Loucy (cell line): ENCODE measurements at regions not wholly inside any gene's neighbourhood (a gene's known extent, or its start where the extent isn't known, plus 50 kb on each side); places are given as distances from the start of the nearest gene placed in this dataset.

Experiments
- H2AFZ ChIP-seq: fragments of 200-600 bp; sonication (generic); 2 replicates; pipeline ENCODE4 v1.6.0; 2016; ENCODE audit warnings: antibody characterized with exemption, mild to moderate bottlenecking, low read length, moderate library complexity
- H3F3A ChIP-seq: fragments of 200-600 bp; 2 replicates; pipeline ENCODE4 v1.6.0; 2016; ENCODE audit warnings: antibody characterized with exemption, low read depth, mild to moderate bottlenecking
- H3K27me3 ChIP-seq: fragments of 200-600 bp; sonication (generic); 2 replicates; pipeline ENCODE4 v1.6.1; 2014; ENCODE audit warnings: low read length, mild to moderate bottlenecking; ENCODE audit not compliant: insufficient read depth, poor library complexity, severe bottlenecking
- H3K36me3 ChIP-seq: fragments of 200-600 bp; sonication (generic); 2 replicates; pipeline ENCODE4 v1.6.1; 2016; ENCODE audit warnings: low read length; ENCODE audit not compliant: insufficient read depth
- H3K4me1 ChIP-seq: fragments of 200-600 bp; sonication (generic); 2 replicates; pipeline ENCODE4 v1.5.1; 2014; ENCODE audit warnings: low read length, mild to moderate bottlenecking; ENCODE audit not compliant: insufficient read depth, poor library complexity, severe bottlenecking
- H3K4me2 ChIP-seq: fragments of 200-600 bp; sonication (generic); 2 replicates; pipeline ENCODE4 v1.6.0; 2014; ENCODE audit warnings: antibody characterized with exemption, low read length, low read depth, mild to moderate bottlenecking; ENCODE audit not compliant: poor library complexity, severe bottlenecking
- H3K4me3 ChIP-seq: fragments of 200-600 bp; sonication (generic); 2 replicates; pipeline ENCODE4 v1.5.1; 2014; ENCODE audit warnings: low read length, mild to moderate bottlenecking, mixed read lengths; ENCODE audit not compliant: poor library complexity, severe bottlenecking
- H3K79me2 ChIP-seq: fragments of 200-600 bp; sonication (generic); 2 replicates; pipeline ENCODE4 v1.6.1; 2014; ENCODE audit warnings: low read length; ENCODE audit not compliant: insufficient read depth
- H3K9ac ChIP-seq: fragments of 200-600 bp; sonication (generic); 2 replicates; pipeline ENCODE4 v1.6.0; 2014; ENCODE audit warnings: mild to moderate bottlenecking, low read depth, low read length, moderate library complexity; ENCODE audit not compliant: poor library complexity, severe bottlenecking
- H3K9me2 ChIP-seq: fragments of 200-600 bp; sonication (generic); replicated peaks from 2 replicates; pipeline ENCODE4 v1.6.1; 2016; ENCODE audit warnings: low read depth, low read length, mixed read lengths
- H3K9me3 ChIP-seq: fragments of 200-600 bp; sonication (generic); 2 replicates; pipeline ENCODE4 v1.6.1; 2014; ENCODE audit warnings: mild to moderate bottlenecking, antibody characterized with exemption, low read length, low read depth; ENCODE audit not compliant: insufficient read depth
- H4K20me1 ChIP-seq: fragments of 200-600 bp; sonication (generic); 2 replicates; pipeline ENCODE4 v1.6.0; 2014; ENCODE audit warnings: antibody characterized with exemption, low read length, mild to moderate bottlenecking; ENCODE audit not compliant: insufficient read depth, poor library complexity, severe bottlenecking
- CTCF ChIP-seq: fragments of 200-600 bp; sonication (generic); conservative IDR thresholded peaks from 2 replicates; pipeline ENCODE4 v1.5.1; 2014; ENCODE audit warnings: mild to moderate bottlenecking, antibody characterized with exemption, low read length
- EZH2phosphoT487 ChIP-seq: fragments of 200-600 bp; IDR thresholded peaks from 2 replicates; pipeline ENCODE4 v1.6.1; 2018; ENCODE audit warnings: antibody characterized with exemption, mild to moderate bottlenecking, moderate library complexity, borderline replicate concordance

- no peak overlapping the region for H2AFZ ChIP-seq
- no peaks in the 10 kb centered on the region for H3K79me2 ChIP-seq
- no peak overlapping the region for H3K4me2 ChIP-seq
- no peaks in the 10 kb centered on the region for H3K9me2 ChIP-seq
- H3K36me3 ChIP-seq, result no peaks in the 10 kb centered on the region
- H3K27me3 ChIP-seq, result no peaks in the 10 kb centered on the region
- H3K4me1 ChIP-seq, result no peaks in the 10 kb centered on the region
- H3F3A ChIP-seq, result no peaks in the 10 kb centered on the region
- no peaks in the 10 kb centered on the region for H3K9me3 ChIP-seq
- H3K9ac ChIP-seq, result no peak overlapping the region
- no peaks in the 10 kb centered on the region for H4K20me1 ChIP-seq
- no peak for TF ChIP-seq CTCF
- no peak for TF ChIP-seq EZH2phosphoT487
- no peak overlapping the region for H3K4me3 ChIP-seq
These were observed 1806.1 kb upstream of the MIR17HG start for GRCh38 chr13:89541091-89542030.

GRCh38 chr13:89550938-89551337, 1796.5 kb upstream of the MIR17HG start:
- Histone ChIP-seq H3K4me2 (no peak overlapping the region), H4K20me1 (no peaks in the 10 kb centered on the region), H3K9me2 (no peaks in the 10 kb centered on the region), H3K36me3 (no peaks in the 10 kb centered on the region), H3K9ac (no peak overlapping the region), H3F3A (no peaks in the 10 kb centered on the region), H3K27me3 (no peaks in the 10 kb centered on the region), H3K4me3 (no peak overlapping the region), H2AFZ (no peak overlapping the region), H3K79me2 (no peaks in the 10 kb centered on the region), H3K4me1 (no peaks in the 10 kb centered on the region), H3K9me3 (no peaks in the 10 kb centered on the region)
- no peak for TF ChIP-seq EZH2phosphoT487
- TF ChIP-seq CTCF, result no peak

GRCh38 chr13:89554801-89555200, 1792.7 kb upstream of the MIR17HG start:
- no peaks in the 10 kb centered on the region for H3K27me3 ChIP-seq
- no peak overlapping the region for H3K9ac ChIP-seq
- TF ChIP-seq CTCF (no peak), EZH2phosphoT487 (no peak)
- no peaks in the 10 kb centered on the region for H3K9me2 ChIP-seq
- H3K36me3 ChIP-seq, result no peaks in the 10 kb centered on the region
- no peak overlapping the region for H3K4me3 ChIP-seq
- no peak overlapping the region for H2AFZ ChIP-seq
- H3F3A ChIP-seq, result no peaks in the 10 kb centered on the region
- H3K4me2 ChIP-seq, result no peak overlapping the region
- H4K20me1 ChIP-seq, result no peaks in the 10 kb centered on the region
- H3K9me3 ChIP-seq, result no peaks in the 10 kb centered on the region
- H3K4me1 ChIP-seq, result no peaks in the 10 kb centered on the region
- H3K79me2 ChIP-seq, result no peaks in the 10 kb centered on the region
